ENCODE measurements at regions not wholly inside any gene's neighbourhood (a gene's known extent, or its start where the extent isn't known, plus 50 kb on each side); places are given as distances from the start of the nearest gene placed in this dataset.

- TF ChIP-seq CTCF (IDR thresholded peaks at IDR 0.05 in 2 of 3, conservative IDR thresholded peaks at IDR 0.05 in 1 of 3; ENCODE audit: borderline replicate concordance in 1 of 3, insufficient read depth in 1 of 3, low read depth in 2 of 3, low read length in 2 of 3) = no peak
- TF ChIP-seq MAX (IDR thresholded peaks at IDR 0.05) = no peak
- no peak for TF ChIP-seq POLR2AphosphoS5 (IDR thresholded peaks at IDR 0.05; ENCODE audit: low read depth, low read length)
- TF ChIP-seq ELF1 (IDR thresholded peaks at IDR 0.05; ENCODE audit: borderline replicate concordance, low read depth) = no peak
These were observed 363.6 kb upstream of the CHD6 start (continued) for GRCh38 chr20:41981746-41982145.

GRCh38 chr20:41978875-41979274, 360.7 kb upstream of the CHD6 start:
- H3K4me1 ChIP-seq (ENCODE audit: control insufficient read depth in 1 of 2, insufficient read depth in 2 of 2, low read length in 2 of 2) = no peaks in the 10 kb centered on the region
- no peak overlapping the region for H3K9ac ChIP-seq (ENCODE audit: low read length)
- BruUV-seq (replicated peaks) = no TSS peak
- no peak for TF ChIP-seq CTCF (IDR thresholded peaks at IDR 0.05 in 2 of 3, conservative IDR thresholded peaks at IDR 0.05 in 1 of 3; ENCODE audit: borderline replicate concordance in 1 of 3, insufficient read depth in 1 of 3, low read depth in 2 of 3, low read length in 2 of 3)
- TF ChIP-seq RAD21 (IDR thresholded peaks at IDR 0.05; ENCODE audit: low read depth) = no peak
- no peak for TF ChIP-seq EZH2 (IDR thresholded peaks at IDR 0.05)
- TF ChIP-seq POLR2A (IDR thresholded peaks at IDR 0.05; ENCODE audit: borderline replicate concordance, extremely low read depth, insufficient read depth, insufficient read length) = no peak
- TF ChIP-seq EGR1 (IDR thresholded peaks at IDR 0.05; ENCODE audit: low read depth) = no peak
- no peak for TF ChIP-seq CEBPB (IDR thresholded peaks at IDR 0.05; ENCODE audit: low read depth)
- no peak for TF ChIP-seq FOSL1 (IDR thresholded peaks at IDR 0.05; ENCODE audit: low read depth)
- TF ChIP-seq SIN3A (IDR thresholded peaks at IDR 0.05; ENCODE audit: low read depth) = no peak
- no peaks in the 10 kb centered on the region for H3K9me2 ChIP-seq (ENCODE audit: insufficient read depth)
- intact Hi-C loops (cut with micrococcal nuclease) = no loop called here
- no peak overlapping the region for H2AFZ ChIP-seq (ENCODE audit: low read depth, low read length, poor library complexity, severe bottlenecking)
- H3K27me3 ChIP-seq (ENCODE audit: insufficient read depth, low read length) = no peaks in the 10 kb centered on the region
- H3K4me2 ChIP-seq (ENCODE audit: low read length) = no peak overlapping the region
- CTCF ChIA-PET = no interaction called here
- POLR2A ChIA-PET = no interaction called here
- RAD21 ChIA-PET (ENCODE audit: low non-redundant PET in 1 of 2, low total read pairs in 2 of 2, uncharacterized antibody in 2 of 2, unreplicated experiment in 2 of 2) = no interaction called here
- DNase-seq (ENCODE audit: low read depth, low spot score) = no peak
- no peaks in the 10 kb centered on the region for H3K36me3 ChIP-seq (ENCODE audit: control insufficient read depth in 1 of 2, insufficient read depth in 2 of 2, low read length in 2 of 2)
- peaks cover 5 to 12% of the 10 kb centered on the region in 2 experiments; a peak in 2 of 4 replicates for H3K9me3 ChIP-seq (ENCODE audit: control insufficient read depth in 1 of 2, insufficient read depth in 1 of 2, low read depth in 1 of 2, low read length in 2 of 2)
- ATAC-seq = no peak
- no peaks in the 10 kb centered on the region for H3K79me2 ChIP-seq (ENCODE audit: insufficient read depth, low read length)
- H3K4me3 ChIP-seq (replicated peaks in 1 of 2; ENCODE audit: low read depth in 1 of 2, low read length in 2 of 2) = no peak overlapping the region
- H3K27ac ChIP-seq (ENCODE audit: low read depth, low read length) = no peak overlapping the region
- H4K20me1 ChIP-seq (ENCODE audit: insufficient read depth) = no peaks in the 10 kb centered on the region
